Omental fat pad (tissue), 3 donors: ENCODE measurements at regions not wholly inside any gene's neighbourhood (a gene's known extent, or its start where the extent isn't known, plus 50 kb on each side); places are given as distances from the start of the nearest gene placed in this dataset.

ENCODE experiments used
- ATAC-seq: fragments of 150-250 bp; one replicate; pipeline ENCODE4 v1.9.1; 2016; ENCODE audit warnings: mild to moderate bottlenecking, moderate library complexity; ENCODE audit not compliant: low FRiP score
- DNase-seq: peaks from one replicate; pipeline ENCODE4 v3.0.0-alpha.2; 2019; ENCODE audit warnings: low spot score
- TF ChIP-seq, protein P1 (sequence below), 3 donors: fragments of 450-650 bp; IDR thresholded peaks; one replicate each; pipeline ENCODE4 v1.5.1; 2016 to 2017; ENCODE audit warnings: antibody characterized with exemption in 3 of 3, mild to moderate bottlenecking in 3 of 3, moderate library complexity in 2 of 3

DNA sequence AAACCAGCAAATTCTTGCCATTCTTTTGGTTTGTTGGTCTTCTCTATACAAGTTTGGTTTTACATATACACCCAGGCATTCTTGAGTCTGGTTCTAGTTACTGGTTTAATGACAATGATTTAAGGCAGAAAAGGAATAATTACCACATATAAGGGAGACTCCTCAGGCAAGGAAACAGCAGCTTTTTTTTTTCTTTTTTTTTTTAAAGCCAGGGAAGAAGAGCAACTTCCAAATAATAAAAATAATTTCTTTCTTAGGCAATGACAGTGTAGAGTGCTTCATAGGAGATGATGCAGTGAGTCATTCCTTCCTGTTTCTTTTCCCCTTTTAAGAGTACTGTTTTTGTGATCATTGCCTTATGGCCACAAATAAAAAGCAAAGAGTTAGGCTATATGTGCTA, 289.7 kb downstream of the DKK2 start:
- TF ChIP-seq, protein P1, sequence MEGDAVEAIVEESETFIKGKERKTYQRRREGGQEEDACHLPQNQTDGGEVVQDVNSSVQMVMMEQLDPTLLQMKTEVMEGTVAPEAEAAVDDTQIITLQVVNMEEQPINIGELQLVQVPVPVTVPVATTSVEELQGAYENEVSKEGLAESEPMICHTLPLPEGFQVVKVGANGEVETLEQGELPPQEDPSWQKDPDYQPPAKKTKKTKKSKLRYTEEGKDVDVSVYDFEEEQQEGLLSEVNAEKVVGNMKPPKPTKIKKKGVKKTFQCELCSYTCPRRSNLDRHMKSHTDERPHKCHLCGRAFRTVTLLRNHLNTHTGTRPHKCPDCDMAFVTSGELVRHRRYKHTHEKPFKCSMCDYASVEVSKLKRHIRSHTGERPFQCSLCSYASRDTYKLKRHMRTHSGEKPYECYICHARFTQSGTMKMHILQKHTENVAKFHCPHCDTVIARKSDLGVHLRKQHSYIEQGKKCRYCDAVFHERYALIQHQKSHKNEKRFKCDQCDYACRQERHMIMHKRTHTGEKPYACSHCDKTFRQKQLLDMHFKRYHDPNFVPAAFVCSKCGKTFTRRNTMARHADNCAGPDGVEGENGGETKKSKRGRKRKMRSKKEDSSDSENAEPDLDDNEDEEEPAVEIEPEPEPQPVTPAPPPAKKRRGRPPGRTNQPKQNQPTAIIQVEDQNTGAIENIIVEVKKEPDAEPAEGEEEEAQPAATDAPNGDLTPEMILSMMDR (IDR thresholded peaks at IDR 0.05), result no peak
- DNase-seq (no peak), ATAC-seq (no peak)

DNA sequence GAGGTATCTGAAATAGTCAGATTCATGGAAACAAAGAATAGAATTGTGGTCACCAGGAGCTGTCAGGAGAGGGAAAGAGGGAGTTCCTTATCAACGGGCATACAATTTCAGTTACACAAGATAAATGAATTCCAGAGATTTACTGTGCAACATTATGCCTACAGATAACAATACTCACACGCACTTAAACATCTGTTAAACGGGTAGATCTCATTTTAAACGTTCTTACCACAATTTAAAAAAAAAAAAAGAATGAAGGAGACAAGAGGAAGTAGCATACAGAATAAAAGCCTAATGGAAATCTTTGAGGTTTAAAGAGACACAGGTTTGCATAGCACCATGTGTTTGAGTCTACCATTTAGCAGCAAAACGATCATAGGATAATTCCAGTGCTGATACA, 298.0 kb downstream of the DKK2 start:
- ATAC-seq, result no peak
- DNase-seq, result no peak
- TF ChIP-seq, protein P1 (IDR thresholded peaks at IDR 0.05), result no peak

DNA sequence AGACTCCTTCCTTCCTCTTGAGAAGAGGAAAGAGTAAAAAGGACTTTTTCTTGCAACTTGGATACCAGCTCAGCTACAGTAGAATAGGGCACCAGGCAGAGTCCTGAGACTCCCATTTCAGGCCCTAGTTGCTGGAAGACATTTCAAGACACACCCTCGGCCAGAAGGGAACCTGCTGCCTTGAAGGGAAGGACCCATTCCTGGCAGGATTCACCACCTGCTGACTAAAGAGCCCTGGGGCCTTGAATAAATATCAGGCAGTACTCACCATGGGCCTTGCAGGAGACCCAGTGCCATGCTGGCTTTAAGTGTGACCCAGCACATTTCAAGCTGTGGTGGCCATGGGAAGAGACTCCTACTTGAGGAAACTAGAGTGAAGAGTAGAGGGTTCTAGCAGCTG, 317.6 kb downstream of the DKK2 start:
- DNase-seq, result no peak
- no peak for ATAC-seq
- TF ChIP-seq, protein P1 (IDR thresholded peaks at IDR 0.05), result no peak

DNA sequence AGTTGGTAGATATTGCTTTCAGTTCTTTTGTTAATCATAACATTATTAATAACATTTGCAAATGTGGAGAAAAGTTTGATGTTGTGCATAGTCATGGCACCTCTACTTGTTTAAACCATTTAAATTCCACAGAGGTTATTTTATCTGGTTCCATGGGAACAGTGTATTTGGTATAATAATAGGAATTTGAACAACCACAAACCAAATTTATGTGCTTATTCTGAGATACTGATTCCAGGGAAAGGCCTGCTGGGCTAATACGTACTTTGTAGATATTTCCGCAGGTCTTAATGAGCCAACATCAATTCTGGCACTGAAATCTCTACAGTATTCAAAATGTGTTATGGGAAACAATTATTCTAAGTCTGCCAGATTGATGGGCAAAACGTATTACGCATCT, 319.0 kb downstream of the DKK2 start:
- no peak for ATAC-seq
- TF ChIP-seq, protein P1 (IDR thresholded peaks at IDR 0.05), result no peak
- no peak for DNase-seq

DNA sequence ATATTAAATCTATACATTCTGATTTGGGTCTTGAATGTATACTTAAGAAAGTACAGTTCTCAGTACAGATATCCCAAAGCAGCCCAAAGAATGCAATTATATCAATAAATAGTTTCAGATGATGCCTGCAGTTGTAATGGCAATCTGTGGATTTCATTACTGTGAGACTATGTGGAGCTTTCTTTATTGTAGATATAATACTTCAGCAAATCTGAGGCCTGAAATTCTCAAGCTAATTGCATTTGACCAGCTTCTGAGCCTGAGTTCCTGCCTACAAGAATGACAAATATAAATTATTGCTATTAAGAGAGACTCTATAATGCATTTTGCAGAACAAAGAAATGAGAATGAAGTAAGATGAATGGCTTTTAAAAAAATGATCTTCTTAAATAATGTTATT, 320.3 kb downstream of the DKK2 start:
- ATAC-seq, result no peak
- TF ChIP-seq, protein P1 (IDR thresholded peaks at IDR 0.05), result no peak
- DNase-seq, result no peak

DNA sequence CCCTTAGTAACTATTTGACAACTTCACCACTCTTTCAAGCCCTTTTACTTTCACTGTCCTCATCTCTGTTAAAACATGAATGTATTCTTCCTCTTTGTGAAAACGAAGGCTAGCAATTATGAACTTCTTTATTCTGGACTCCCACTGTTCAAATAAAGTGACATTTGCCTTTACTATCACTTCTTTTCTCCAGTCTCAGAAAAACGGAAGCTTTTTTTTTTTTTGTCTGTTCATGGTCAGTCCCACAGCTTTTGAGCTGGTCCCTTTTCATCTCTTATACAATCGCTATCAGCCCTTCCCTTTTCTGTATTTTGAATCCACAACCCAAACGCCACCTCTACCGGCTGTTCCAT, 327.7 kb downstream of the DKK2 start:
- TF ChIP-seq, protein P1 (IDR thresholded peaks at IDR 0.05), result no peak
- no peak for DNase-seq
- ATAC-seq, result no peak

DNA sequence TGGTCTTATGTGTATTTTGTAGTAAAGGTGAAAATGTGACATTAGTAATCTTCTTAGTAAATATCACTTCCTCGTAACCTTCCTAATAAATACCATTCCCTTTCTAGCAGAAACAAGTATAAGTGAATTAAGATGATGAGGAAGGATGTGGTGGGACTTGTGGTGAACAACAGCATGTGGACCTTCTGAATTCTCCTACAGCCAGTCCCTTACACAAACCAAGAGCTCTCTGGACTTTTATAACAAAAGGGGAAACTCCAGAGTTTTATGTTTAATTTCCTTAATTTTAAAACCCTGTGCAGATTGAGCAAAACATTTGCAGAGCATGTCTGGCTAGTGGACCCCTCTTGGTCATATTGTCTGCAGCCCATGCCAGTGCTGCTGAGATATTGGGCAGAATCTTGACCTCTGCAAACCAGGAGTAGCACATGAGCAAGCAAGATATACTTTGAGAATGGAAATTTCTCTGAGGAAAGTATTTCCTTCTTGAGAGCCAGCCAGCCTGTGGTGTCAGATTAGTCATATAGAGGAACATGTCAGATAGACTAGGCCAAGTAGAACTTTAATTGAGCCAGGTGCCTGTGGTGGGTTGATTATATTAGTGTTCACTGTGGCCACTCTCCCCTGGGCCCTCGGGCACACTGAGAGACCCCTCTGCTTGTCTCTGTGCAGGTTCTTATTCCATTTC, 328.2 kb downstream of the DKK2 start:
- no peak for DNase-seq
- TF ChIP-seq, protein P1 (IDR thresholded peaks at IDR 0.05), result no peak
- no peak for ATAC-seq
